Activated CD8-positive, alpha-beta T cell treated with anti-CD3 and anti-CD28 coated beads, Interleukin-2, amount 10 ng/mL, durations not matched to agents 7 days and 5 days (primary cell): ENCODE measurements at regions not wholly inside any gene's neighbourhood (a gene's known extent, or its start where the extent isn't known, plus 50 kb on each side); places are given as distances from the start of the nearest gene placed in this dataset.
A peak's percentile ranks its signal among the peaks of the same experiment; 100 is the strongest.

Experiments used
- ATAC-seq: fragments of 150-1000 bp; cut with Tn5 transposase; one replicate; pipeline ENCODE4 v1.10.0; 2021; ENCODE audit warnings: moderate library complexity
- CTCF ChIA-PET: fragments of 350-600 bp; sonication (Branson Sonifier 250); formaldehyde crosslinking; loops from one replicate; lab custom pipeline; 2021; ENCODE audit warnings: antibody characterized with exemption; lab: Charles Lee
- POLR2A ChIA-PET: fragments of 350-600 bp; sonication (Branson Sonifier 250); formaldehyde crosslinking; loops from one replicate; lab custom pipeline; 2021; ENCODE audit warnings: antibody characterized with exemption; lab: Charles Lee
- DNase-seq: peaks from one replicate; pipeline ENCODE4 v3.0.0-alpha.2; 2020
- H3K27ac Mint-ChIP-seq: one replicate; pipeline ENCODE4 v1.8.0; 2021; ENCODE audit warnings: mild to moderate bottlenecking, mixed read lengths
- H3K27me3 Mint-ChIP-seq: one replicate; pipeline ENCODE4 v1.8.0; 2021; ENCODE audit warnings: low read depth, mixed read lengths
- H3K36me3 Mint-ChIP-seq: one replicate; pipeline ENCODE4 v1.8.0; 2021; ENCODE audit warnings: low read depth, mixed read lengths
- H3K4me1 Mint-ChIP-seq: one replicate; pipeline ENCODE4 v1.8.0; 2021; ENCODE audit warnings: low read depth, mixed read lengths
- H3K4me3 Mint-ChIP-seq: one replicate; pipeline ENCODE4 v1.8.0; 2021; ENCODE audit warnings: mild to moderate bottlenecking, mixed read lengths
- H3K9me3 Mint-ChIP-seq: one replicate; pipeline ENCODE4 v1.8.0; 2022; ENCODE audit warnings: mixed read lengths; ENCODE audit not compliant: insufficient read depth

GRCh38 chr10:111565542-111565941 is 488.7 kb downstream of the ADRA2A start:
- no peak for ATAC-seq
- Mint-ChIP-seq H3K9me3 (no peaks in the 10 kb centered on the region), H3K27me3 (no peaks in the 10 kb centered on the region), H3K4me3 (no peak overlapping the region), H3K27ac (no peak overlapping the region), H3K4me1 (no peaks in the 10 kb centered on the region), H3K36me3 (no peaks in the 10 kb centered on the region)
- ChIA-PET POLR2A (no interaction called here), CTCF (no interaction called here)
- DNase-seq = no peak

GRCh38 chr10:111578076-111578475 is 501.2 kb downstream of the ADRA2A start:
- DNase-seq = no peak
- ChIA-PET POLR2A (no interaction called here), CTCF (no interaction called here)
- Mint-ChIP-seq H3K27ac (no peak overlapping the region), H3K4me3 (no peak overlapping the region), H3K36me3 (no peaks in the 10 kb centered on the region), H3K27me3 (no peaks in the 10 kb centered on the region), H3K4me1 (no peaks in the 10 kb centered on the region), H3K9me3 (no peaks in the 10 kb centered on the region)
- no peak for ATAC-seq

GRCh38 chr10:111579473-111579872 is 502.6 kb downstream of the ADRA2A start:
- Mint-ChIP-seq H3K9me3 (no peaks in the 10 kb centered on the region), H3K27me3 (no peaks in the 10 kb centered on the region), H3K4me1 (no peaks in the 10 kb centered on the region), H3K36me3 (no peaks in the 10 kb centered on the region), H3K27ac (no peak overlapping the region), H3K4me3 (no peak overlapping the region)
- ATAC-seq (no peak), DNase-seq (no peak)
- ChIA-PET CTCF (no interaction called here), POLR2A (no interaction called here)

- no peaks in the 10 kb centered on the region for H3K27me3 Mint-ChIP-seq
- CTCF ChIA-PET = no interaction called here
- no peaks in the 10 kb centered on the region for H3K4me1 Mint-ChIP-seq
- POLR2A ChIA-PET = no interaction called here
- no peak overlapping the region for H3K27ac Mint-ChIP-seq
- ATAC-seq = no peak
- no peak overlapping the region for H3K4me3 Mint-ChIP-seq
- no peak for DNase-seq
- H3K9me3 Mint-ChIP-seq = no peaks in the 10 kb centered on the region
- H3K36me3 Mint-ChIP-seq = no peaks in the 10 kb centered on the region
These were observed 513.9 kb downstream of the ADRA2A start for GRCh38 chr10:111590703-111591102.

- Mint-ChIP-seq H3K36me3 (no peaks in the 10 kb centered on the region), H3K4me3 (no peak overlapping the region), H3K9me3 (no peaks in the 10 kb centered on the region), H3K27ac (no peak overlapping the region), H3K27me3 (no peaks in the 10 kb centered on the region), H3K4me1 (no peaks in the 10 kb centered on the region)
- ChIA-PET CTCF (no interaction called here), POLR2A (no interaction called here)
- ATAC-seq = no peak
- DNase-seq = no peak
These were observed 516.7 kb downstream of the ADRA2A start for GRCh38 chr10:111593578-111593977.

- no peaks in the 10 kb centered on the region for H3K9me3 Mint-ChIP-seq
- H3K4me1 Mint-ChIP-seq = no peaks in the 10 kb centered on the region
- no peak overlapping the region for H3K27ac Mint-ChIP-seq
- no peak overlapping the region for H3K4me3 Mint-ChIP-seq
- POLR2A ChIA-PET = no interaction called here
- DNase-seq = no peak
- CTCF ChIA-PET = no interaction called here
- no peaks in the 10 kb centered on the region for H3K36me3 Mint-ChIP-seq
- no peaks in the 10 kb centered on the region for H3K27me3 Mint-ChIP-seq
- no peak for ATAC-seq
These were observed 518.3 kb downstream of the ADRA2A start for GRCh38 chr10:111595173-111595572.

- Mint-ChIP-seq H3K36me3 (no peaks in the 10 kb centered on the region), H3K9me3 (no peaks in the 10 kb centered on the region), H3K4me1 (no peaks in the 10 kb centered on the region), H3K27ac (no peak overlapping the region), H3K4me3 (no peak overlapping the region), H3K27me3 (no peaks in the 10 kb centered on the region)
- DNase-seq = peak; percentile 58
- POLR2A ChIA-PET = no interaction called here
- CTCF ChIA-PET = interaction anchor here (0.6 to 2.3 kb wide), 8 partner anchors 9 to 990 kb away, joined by 3 to 7 read pairs (median 4); partner anchors contain the start of gene ADRA2A
- peak; percentile 67 for ATAC-seq
These were observed 521.7 kb downstream of the ADRA2A start for GRCh38 chr10:111598433-111599059.

GRCh38 chr10:111599943-111600342 is 523.1 kb downstream of the ADRA2A start:
- DNase-seq (no peak), ATAC-seq (no peak)
- ChIA-PET POLR2A (no interaction called here), CTCF (interaction anchor here (1.1 to 2.3 kb wide), 4 partner anchors 29 to 992 kb away, joined by 3 to 6 read pairs (median 4); partner anchors contain the start of gene ADRA2A)
- no peaks in the 10 kb centered on the region for H3K36me3 Mint-ChIP-seq
- H3K4me3 Mint-ChIP-seq = no peak overlapping the region
- H3K27ac Mint-ChIP-seq = no peak overlapping the region
- H3K27me3 Mint-ChIP-seq = no peaks in the 10 kb centered on the region
- H3K4me1 Mint-ChIP-seq = no peaks in the 10 kb centered on the region
- H3K9me3 Mint-ChIP-seq = no peaks in the 10 kb centered on the region

GRCh38 chr10:111600772-111601171 is 523.9 kb downstream of the ADRA2A start:
- POLR2A ChIA-PET = no interaction called here
- H3K4me3 Mint-ChIP-seq = no peak overlapping the region
- H3K36me3 Mint-ChIP-seq = no peaks in the 10 kb centered on the region
- H3K27ac Mint-ChIP-seq = no peak overlapping the region
- no peak for DNase-seq
- ATAC-seq = no peak
- no peaks in the 10 kb centered on the region for H3K9me3 Mint-ChIP-seq
- H3K27me3 Mint-ChIP-seq = no peaks in the 10 kb centered on the region
- no peaks in the 10 kb centered on the region for H3K4me1 Mint-ChIP-seq
- CTCF ChIA-PET = no interaction called here

GRCh38 chr10:111612273-111612672 is 535.4 kb downstream of the ADRA2A start:
- ChIA-PET POLR2A (no interaction called here), CTCF (interaction anchor here (0.9 kb wide), 1 partner anchor 13 kb away, joined by 3 read pairs; no protein-coding TSS in a partner anchor)
- Mint-ChIP-seq H3K4me1 (no peaks in the 10 kb centered on the region), H3K27ac (no peak overlapping the region), H3K9me3 (no peaks in the 10 kb centered on the region), H3K27me3 (no peaks in the 10 kb centered on the region), H3K36me3 (no peaks in the 10 kb centered on the region), H3K4me3 (no peak overlapping the region)
- DNase-seq (no peak), ATAC-seq (no peak)

GRCh38 chr10:111634191-111634590 is 549.4 kb downstream of the GPAM start:
- POLR2A ChIA-PET = no interaction called here
- CTCF ChIA-PET = no interaction called here
- Mint-ChIP-seq H3K36me3 (no peaks in the 10 kb centered on the region), H3K27me3 (no peaks in the 10 kb centered on the region), H3K9me3 (peaks cover 4% of the 10 kb centered on the region), H3K27ac (no peak overlapping the region), H3K4me1 (no peaks in the 10 kb centered on the region), H3K4me3 (no peak overlapping the region)
- DNase-seq = no peak
- ATAC-seq = no peak

- Mint-ChIP-seq H3K36me3 (no peaks in the 10 kb centered on the region), H3K4me1 (no peaks in the 10 kb centered on the region), H3K27ac (no peak overlapping the region), H3K4me3 (no peak overlapping the region), H3K9me3 (peaks cover 9% of the 10 kb centered on the region), H3K27me3 (no peaks in the 10 kb centered on the region)
- DNase-seq (no peak), ATAC-seq (no peak)
- POLR2A ChIA-PET = no interaction called here
- CTCF ChIA-PET = no interaction called here
These were observed 537.5 kb downstream of the GPAM start for GRCh38 chr10:111646021-111646420.

GRCh38 chr10:111648046-111648445 is 535.5 kb downstream of the GPAM start:
- no peak overlapping the region for H3K27ac Mint-ChIP-seq
- H3K36me3 Mint-ChIP-seq = no peaks in the 10 kb centered on the region
- no peaks in the 10 kb centered on the region for H3K4me1 Mint-ChIP-seq
- ChIA-PET CTCF (no interaction called here), POLR2A (no interaction called here)
- no peak for DNase-seq
- H3K4me3 Mint-ChIP-seq = no peak overlapping the region
- peaks cover 9% of the 10 kb centered on the region for H3K9me3 Mint-ChIP-seq
- no peaks in the 10 kb centered on the region for H3K27me3 Mint-ChIP-seq
- ATAC-seq = no peak
